GM19351 (cell line): ENCODE measurements at regions not wholly inside any gene's neighbourhood (a gene's known extent, or its start where the extent isn't known, plus 50 kb on each side); places are given as distances from the start of the nearest gene placed in this dataset.

Experiments
- ATAC-seq: cut with Tn5 transposase; IDR thresholded peaks from one replicate; pipeline ENCODE4 v1.9.1; 2021; ENCODE audit warnings: mild to moderate bottlenecking, moderate library complexity; ENCODE audit not compliant: unreplicated experiment

GRCh38 chr19:31553112-31553845 is 204.0 kb upstream of the TSHZ3 start:
- ATAC-seq = no peak

- no peak for ATAC-seq
These were observed 204.6 kb upstream of the TSHZ3 start for GRCh38 chr19:31553846-31554215.

DNA sequence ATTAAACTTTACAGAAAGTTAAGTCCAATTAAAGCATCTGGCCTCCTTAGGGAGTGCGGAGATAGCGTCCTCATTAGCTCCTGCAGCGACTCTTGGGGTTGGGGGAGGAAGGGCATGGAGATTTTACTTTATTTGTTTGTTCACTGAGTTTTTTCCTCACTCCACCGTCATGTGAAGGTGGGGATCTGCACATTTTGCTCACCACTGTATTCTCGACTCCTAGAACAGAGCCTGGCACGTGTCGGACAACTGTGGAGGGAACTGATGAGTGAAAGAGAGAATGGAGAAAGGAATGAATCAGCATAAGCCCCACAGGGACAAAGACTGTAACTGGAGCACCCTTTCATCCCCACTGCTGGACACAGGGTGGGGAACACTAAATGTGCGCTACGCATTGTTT is 205.1 kb upstream of the TSHZ3 start:
- no peak for ATAC-seq

DNA sequence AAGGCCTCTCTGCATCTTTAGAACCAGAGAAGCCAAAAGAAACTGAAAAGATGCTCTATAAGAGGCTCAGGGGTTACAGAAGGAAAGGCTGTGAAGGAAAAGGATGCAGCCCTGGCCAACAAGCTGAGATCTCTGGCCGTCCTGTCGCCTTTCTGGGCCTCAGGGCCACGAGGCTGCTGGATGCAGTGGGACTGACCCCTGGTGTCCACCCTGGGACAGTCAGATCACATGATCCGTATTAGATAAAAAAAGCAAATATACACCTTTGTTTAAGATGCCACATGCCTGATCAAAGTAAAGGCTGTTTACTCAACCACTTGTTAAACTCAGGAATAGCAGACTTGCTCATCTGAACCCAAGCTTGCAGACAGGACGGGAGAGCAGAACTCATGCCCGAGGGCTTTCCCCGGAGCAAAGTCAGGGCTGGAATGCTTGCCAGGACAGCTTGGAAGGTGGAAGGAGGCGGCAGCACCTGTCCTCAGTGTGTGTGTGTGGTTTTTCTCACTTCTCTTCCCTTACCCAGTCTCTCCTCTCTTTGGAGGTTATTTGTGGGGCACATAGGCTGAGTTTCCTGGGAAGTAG is 206.5 kb upstream of the TSHZ3 start:
- no peak for ATAC-seq

- ATAC-seq = no peak
These were observed 210.3 kb upstream of the TSHZ3 start for GRCh38 chr19:31559494-31559893.

GRCh38 chr19:31560086-31561060 is 211.1 kb upstream of the TSHZ3 start:
- ATAC-seq = no peak

GRCh38 chr19:31562966-31563612 is 213.9 kb upstream of the TSHZ3 start:
- no peak for ATAC-seq

DNA sequence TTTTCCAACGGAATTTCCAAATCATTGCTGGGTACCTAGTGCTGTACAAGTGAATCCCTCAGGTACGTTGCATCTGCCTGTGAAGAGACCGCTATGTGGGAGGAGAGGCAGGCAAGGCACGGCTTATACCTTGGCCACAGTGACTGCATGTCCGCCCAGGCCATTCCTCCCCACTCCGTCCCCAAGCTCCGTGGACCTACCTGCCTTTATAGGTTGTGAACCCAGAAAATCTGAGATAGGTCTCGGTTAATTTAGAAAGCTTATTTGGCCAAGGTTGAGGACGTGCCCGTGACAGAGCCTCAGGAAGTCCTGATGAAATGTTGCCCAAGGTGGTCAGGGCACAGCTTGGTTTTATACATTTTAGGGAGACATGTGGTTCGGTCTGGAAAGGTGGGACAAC is 218.5 kb upstream of the TSHZ3 start:
- ATAC-seq = no peak

- ATAC-seq = no peak
These were observed 219.5 kb upstream of the TSHZ3 start for GRCh38 chr19:31568724-31569123.

- no peak for ATAC-seq
These were observed 221.5 kb upstream of the TSHZ3 start for GRCh38 chr19:31570718-31571117.

DNA sequence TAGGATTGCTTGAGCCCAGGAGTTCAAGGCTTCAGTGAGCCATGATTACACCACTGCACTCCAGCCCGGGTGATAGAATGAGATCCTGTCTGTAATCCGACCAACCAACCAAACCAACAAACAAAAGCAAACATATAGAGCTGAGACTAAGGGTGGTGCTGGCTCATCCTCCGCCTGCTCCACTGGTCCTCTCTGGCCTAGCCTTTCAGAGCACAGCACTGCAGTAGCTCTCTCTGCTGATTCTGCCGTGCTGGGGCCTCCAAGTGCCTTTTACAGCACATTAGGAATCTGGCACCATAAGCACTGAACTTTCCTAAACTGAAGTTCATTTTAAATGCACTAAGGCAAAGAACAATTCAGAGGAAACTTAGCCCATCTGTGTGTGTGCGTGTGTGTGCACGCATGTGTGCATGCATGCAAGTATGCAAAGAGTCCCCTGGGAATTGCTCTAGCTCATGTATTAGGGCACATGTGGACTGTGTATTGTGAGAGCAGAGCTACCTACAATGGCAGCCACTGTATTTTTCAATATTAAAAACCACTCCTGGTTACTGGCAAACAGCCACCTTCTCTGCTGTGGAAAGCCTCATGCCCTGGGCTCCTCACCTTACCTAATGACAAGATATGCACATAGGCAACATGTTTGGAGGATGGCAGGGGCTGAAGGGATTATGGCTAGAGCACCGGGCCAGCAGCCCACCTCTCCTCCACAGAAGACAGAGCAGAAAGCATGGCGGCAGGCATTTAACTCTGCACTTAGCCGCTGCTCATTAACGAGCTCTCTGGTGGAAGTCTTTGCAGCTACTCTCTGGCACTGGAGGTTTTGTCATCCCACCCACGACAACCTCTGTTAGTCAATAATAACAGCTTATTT is 223.1 kb upstream of the TSHZ3 start:
- no peak for ATAC-seq

- no peak for ATAC-seq
These were observed 223.7 kb upstream of the TSHZ3 start for GRCh38 chr19:31572976-31573298.

GRCh38 chr19:31574251-31574973 is 225.2 kb upstream of the TSHZ3 start:
- no peak for ATAC-seq

GRCh38 chr19:31575846-31576335 is 226.7 kb upstream of the TSHZ3 start:
- no peak for ATAC-seq

DNA sequence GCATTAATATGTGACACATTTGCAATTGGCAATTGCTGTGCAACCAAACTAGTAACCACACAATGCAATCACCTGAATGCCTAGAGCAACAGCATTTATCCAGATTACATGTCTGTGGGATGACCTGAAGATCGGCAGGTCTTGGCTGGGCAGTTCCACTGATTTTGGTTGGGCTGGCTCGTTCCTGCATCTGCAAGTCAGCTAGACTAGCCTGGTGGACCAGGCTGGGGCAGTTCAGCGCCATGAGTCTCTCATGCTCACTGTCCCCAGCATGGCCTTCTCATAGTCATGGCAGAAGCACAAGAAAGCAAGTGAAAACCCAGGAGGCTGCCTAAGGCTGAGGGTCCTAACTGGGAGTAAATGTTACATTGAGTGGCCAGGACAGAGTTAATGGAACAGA is 229.1 kb upstream of the TSHZ3 start:
- ATAC-seq = no peak

DNA sequence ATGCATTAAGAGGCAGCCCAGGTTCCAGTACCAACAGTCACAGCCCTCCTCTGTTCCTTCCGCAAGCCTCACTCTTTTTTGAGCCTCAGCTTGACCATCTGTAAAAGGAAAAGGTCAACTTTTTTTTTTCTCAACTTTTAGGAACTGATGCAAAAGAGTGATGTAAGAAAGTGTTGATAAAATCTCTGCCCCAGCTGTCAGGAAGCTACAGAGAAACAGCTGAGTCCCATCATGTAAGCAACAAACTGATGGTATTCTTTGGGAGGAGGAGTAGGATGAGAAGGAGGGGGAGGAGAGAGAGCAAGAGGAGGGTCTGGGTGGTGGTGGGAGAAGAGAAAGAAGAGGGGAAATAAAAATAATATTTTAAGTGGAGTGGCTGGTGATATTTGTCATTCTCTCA is 233.9 kb upstream of the TSHZ3 start:
- ATAC-seq = no peak

GRCh38 chr19:31586282-31586681 is 237.0 kb upstream of the TSHZ3 start:
- no peak for ATAC-seq

GRCh38 chr19:31589109-31589508 is 239.9 kb upstream of the TSHZ3 start:
- no peak for ATAC-seq

DNA sequence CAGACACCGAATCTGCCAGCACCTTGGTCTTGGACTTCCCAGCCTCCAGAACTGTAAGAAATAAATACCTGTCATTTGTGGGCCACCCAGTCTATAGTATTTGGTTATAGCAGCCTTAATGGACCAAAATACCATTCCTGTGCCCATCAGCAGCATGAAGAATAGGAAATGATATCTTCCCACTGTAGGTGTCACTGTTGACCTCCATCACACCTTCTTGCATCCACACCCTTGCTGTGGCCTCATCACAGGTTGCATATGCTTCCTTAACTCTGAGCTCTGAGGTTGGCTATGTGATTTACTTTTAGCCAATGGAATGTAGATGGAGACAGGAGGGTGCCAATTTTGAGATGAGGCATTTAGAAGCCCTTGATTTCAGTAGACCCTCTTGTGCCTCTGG is 242.0 kb upstream of the TSHZ3 start:
- no peak for ATAC-seq

GRCh38 chr19:31592456-31592855 is 243.2 kb upstream of the TSHZ3 start:
- no peak for ATAC-seq
